NCI-H1417 treated with DMSO at 0.1 percent for 48 hours (cell line): ENCODE measurements at regions not wholly inside any gene's neighbourhood (a gene's known extent, or its start where the extent isn't known, plus 50 kb on each side); places are given as distances from the start of the nearest gene placed in this dataset.
A peak's percentile ranks its signal among the peaks of the same experiment; 100 is the strongest.

ENCODE experiments used
- DNase-seq: peaks from one replicate; lab custom pipeline; 2025; lab: John Stamatoyannopoulos, UW

DNA sequence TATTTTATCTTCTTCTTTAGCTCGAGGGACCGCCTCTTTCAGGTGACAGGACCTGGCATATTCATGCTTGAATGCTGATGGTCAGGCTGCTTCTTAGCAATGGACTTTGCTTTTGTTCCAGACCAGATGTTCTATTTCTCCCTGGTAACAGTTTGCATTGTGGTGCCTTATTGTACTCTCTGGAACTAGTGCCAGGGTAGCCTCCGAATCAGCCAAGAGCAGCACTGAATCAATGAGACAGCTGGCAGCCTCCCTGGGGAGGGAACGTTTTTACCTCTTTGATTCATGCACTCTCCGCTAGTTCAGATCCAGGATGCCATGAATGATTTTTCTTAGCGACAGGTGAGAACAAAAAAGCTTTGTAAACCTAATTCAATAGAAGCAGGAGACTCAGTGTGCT lies 54.1 kb upstream of the NXPH1 start:
- DNase-seq: peak; percentile 74

DNA sequence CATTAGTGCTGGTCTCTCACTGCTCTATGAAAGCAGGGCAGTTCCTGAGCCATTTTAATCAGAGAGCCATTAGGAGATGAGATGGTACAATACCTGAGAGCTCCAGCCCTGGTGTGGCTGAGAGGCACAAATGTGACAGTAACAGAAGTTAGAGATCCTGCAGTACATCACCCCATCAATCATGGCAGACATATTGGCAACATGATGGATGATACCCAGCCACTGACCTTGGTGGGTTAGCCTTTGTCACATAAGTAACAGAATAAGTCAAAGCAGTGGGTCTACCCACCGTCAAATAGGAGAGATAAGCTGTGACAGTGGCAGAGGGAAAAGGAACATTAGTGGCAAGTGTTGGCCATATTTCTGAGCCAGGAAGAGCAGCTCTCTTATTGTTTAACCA lies 53.3 kb upstream of the NXPH1 start:
- no peak for DNase-seq

DNA sequence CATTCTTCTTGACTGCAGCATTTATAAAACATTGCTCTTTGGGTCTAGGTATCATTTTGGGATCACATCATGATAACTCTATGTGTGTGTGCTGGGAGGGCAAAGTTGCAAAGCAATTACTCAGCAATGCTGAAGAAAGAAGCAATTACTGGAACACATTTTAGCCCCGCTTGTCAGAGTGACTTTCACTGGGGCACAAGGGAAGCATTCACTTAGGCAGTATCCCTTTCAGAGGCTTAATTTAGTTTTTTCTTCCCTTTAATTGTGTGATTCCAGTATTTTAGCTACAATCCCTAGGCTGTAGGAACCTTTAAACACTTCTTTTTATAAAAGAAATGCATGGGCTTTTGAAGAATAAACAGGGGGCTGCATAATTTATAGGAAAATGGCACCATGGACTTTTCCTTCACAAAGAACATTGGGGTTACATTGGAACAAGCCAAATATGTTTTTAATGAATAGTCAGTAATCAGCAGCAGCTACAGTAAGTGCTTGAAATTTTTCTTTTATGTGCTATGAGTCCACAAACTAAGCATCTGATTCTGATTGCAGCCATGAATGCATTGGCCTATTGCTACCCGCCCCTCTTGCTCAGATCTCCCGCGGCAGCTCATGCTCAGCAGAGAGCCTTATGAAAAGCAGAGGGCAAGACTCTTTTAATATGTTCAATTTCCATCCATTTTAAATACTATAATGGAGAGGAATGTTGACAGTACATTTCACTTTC lies 51.2 kb upstream of the NXPH1 start:
- no peak for DNase-seq
